ENCODE measurements at regions not wholly inside any gene's neighbourhood (a gene's known extent, or its start where the extent isn't known, plus 50 kb on each side); places are given as distances from the start of the nearest gene placed in this dataset.

GRCh38 chr20:11766961-11767360 lies 150.7 kb upstream of the BTBD3 start:
- TF ChIP-seq CTCF (IDR thresholded peaks at IDR 0.05): no peak
- H3K4me1 ChIP-seq (ENCODE audit: control insufficient read depth in 1 of 2, insufficient read depth in 1 of 2, low read depth in 1 of 2, low read length in 1 of 2): no peaks in the 10 kb centered on the region
- no peak overlapping the region for H3K4me3 ChIP-seq (ENCODE audit: low read depth in 1 of 2, low read length in 1 of 2)
- H3K27me3 ChIP-seq: no peaks in the 10 kb centered on the region
- no peaks in the 10 kb centered on the region for H3K9me3 ChIP-seq
- H3K36me3 ChIP-seq: no peaks in the 10 kb centered on the region
- no peak overlapping the region for H3K27ac ChIP-seq

- no peaks in the 10 kb centered on the region for H3K36me3 ChIP-seq
- H3K4me1 ChIP-seq (ENCODE audit: control insufficient read depth in 1 of 2, insufficient read depth in 1 of 2, low read depth in 1 of 2, low read length in 1 of 2): no peaks in the 10 kb centered on the region
- H3K4me3 ChIP-seq (ENCODE audit: low read depth in 1 of 2, low read length in 1 of 2): no peak overlapping the region
- no peaks in the 10 kb centered on the region for H3K9me3 ChIP-seq
- TF ChIP-seq CTCF (IDR thresholded peaks at IDR 0.05): no peak
- H3K27ac ChIP-seq: no peak overlapping the region
- H3K27me3 ChIP-seq: no peaks in the 10 kb centered on the region
Observed at GRCh38 chr20:11769825-11770224, 147.9 kb upstream of the BTBD3 start.

- Histone ChIP-seq H3K36me3 (no peaks in the 10 kb centered on the region), H3K4me1 (ENCODE audit: control insufficient read depth in 1 of 2, insufficient read depth in 1 of 2, low read depth in 1 of 2, low read length in 1 of 2) (no peaks in the 10 kb centered on the region), H3K9me3 (no peaks in the 10 kb centered on the region), H3K27me3 (no peaks in the 10 kb centered on the region), H3K27ac (no peak overlapping the region), H3K4me3 (ENCODE audit: low read depth in 1 of 2, low read length in 1 of 2) (no peak overlapping the region)
- TF ChIP-seq CTCF (IDR thresholded peaks at IDR 0.05): no peak
Observed at GRCh38 chr20:11772226-11772730, 145.4 kb upstream of the BTBD3 start.

DNA sequence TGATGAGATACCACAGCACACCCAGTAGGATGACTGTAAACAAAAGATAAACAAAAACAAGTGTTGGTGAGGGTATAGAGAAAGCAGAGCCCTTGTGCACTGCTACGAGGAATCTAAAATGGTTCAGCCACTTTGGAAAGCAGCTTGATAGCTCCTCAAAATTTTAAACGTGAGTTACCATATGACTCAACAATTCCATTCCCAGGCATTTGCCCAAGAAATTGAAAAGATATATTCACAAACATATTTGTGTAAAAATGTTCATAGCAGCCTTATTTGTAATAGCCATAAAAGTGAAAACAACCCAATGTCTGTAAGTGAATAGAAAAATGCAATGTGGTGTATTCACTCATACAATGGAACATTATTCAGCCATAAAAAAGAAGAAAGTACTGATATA lies 141.0 kb upstream of the BTBD3 start:
- no peak overlapping the region for H3K27ac ChIP-seq
- no peak for TF ChIP-seq CTCF (IDR thresholded peaks at IDR 0.05)
- H3K4me1 ChIP-seq (ENCODE audit: control insufficient read depth in 1 of 2, insufficient read depth in 1 of 2, low read depth in 1 of 2, low read length in 1 of 2): no peaks in the 10 kb centered on the region
- H3K9me3 ChIP-seq: no peaks in the 10 kb centered on the region
- no peak overlapping the region for H3K4me3 ChIP-seq (ENCODE audit: low read depth in 1 of 2, low read length in 1 of 2)
- H3K27me3 ChIP-seq: no peaks in the 10 kb centered on the region
- no peaks in the 10 kb centered on the region for H3K36me3 ChIP-seq

- Histone ChIP-seq H3K4me3 (ENCODE audit: low read depth in 1 of 2, low read length in 1 of 2) (no peak overlapping the region), H3K27ac (no peak overlapping the region), H3K36me3 (no peaks in the 10 kb centered on the region), H3K27me3 (no peaks in the 10 kb centered on the region), H3K9me3 (no peaks in the 10 kb centered on the region), H3K4me1 (ENCODE audit: control insufficient read depth in 1 of 2, insufficient read depth in 1 of 2, low read depth in 1 of 2, low read length in 1 of 2) (no peaks in the 10 kb centered on the region)
- TF ChIP-seq CTCF (IDR thresholded peaks at IDR 0.05): no peak
Observed at GRCh38 chr20:11777387-11778205, 140.1 kb upstream of the BTBD3 start.
